Tibial nerve (tissue), 4 donors: ENCODE measurements at regions not wholly inside any gene's neighbourhood (a gene's known extent, or its start where the extent isn't known, plus 50 kb on each side); places are given as distances from the start of the nearest gene placed in this dataset.
"Not testable (repeated sequence)": the region's sequence is repeated elsewhere in the genome, so short reads cannot be mapped to it uniquely, and the experiment has no call there.

ENCODE experiments used
- DNase-seq, 2 donors: peaks; one replicate each; pipeline ENCODE4 v3.0.0-alpha.2; 2019; ENCODE audit warnings: low spot score in 2 of 2
- H3K27ac ChIP-seq, 4 donors: fragments of 200-600 bp; sonication (generic) in 3 of 4; one replicate each; pipeline ENCODE4 v1.5.1; 2017 to 2019; ENCODE audit warnings: mild to moderate bottlenecking in 1 of 4
- H3K27me3 ChIP-seq, 2 donors: fragments of 200-600 bp; sonication (generic) in 1 of 2; one replicate each; pipeline versions ENCODE4 v1.5.1 to v1.6.0; 2017 to 2019
- H3K36me3 ChIP-seq, 3 donors: fragments of 200-600 bp; sonication (generic); one replicate each; pipeline ENCODE4 v1.5.1; 2018 to 2019
- H3K4me1 ChIP-seq, 4 donors: fragments of 200-600 bp; sonication (generic) in 3 of 4; one replicate each; pipeline ENCODE4 v1.5.1; 2017 to 2019
- H3K4me3 ChIP-seq, 4 donors: fragments of 200-600 bp; sonication (generic) in 3 of 4; one replicate each; pipeline ENCODE4 v1.5.1; 2017 to 2019; ENCODE audit warnings: mild to moderate bottlenecking in 1 of 4, moderate library complexity in 1 of 4
- H3K9me3 ChIP-seq, 4 donors: fragments of 200-600 bp; sonication (generic) in 3 of 4; one replicate each; pipeline ENCODE4 v1.5.1; 2017 to 2019
- CTCF ChIP-seq, 5 experiments: fragments of 200-600 bp in 3 of 5; fragments of 450-650 bp in 2 of 5; sonication (generic) in 3 of 5; IDR thresholded peaks; one replicate each; pipeline ENCODE4 v1.5.1; 2016 to 2019; ENCODE audit warnings: antibody characterized with exemption in 5 of 5, mild to moderate bottlenecking in 3 of 5, moderate library complexity in 2 of 5
- EP300 ChIP-seq, 2 donors: sonication (generic); formaldehyde crosslinking; IDR thresholded peaks; one replicate each; pipeline ENCODE4 v1.6.1; 2017; ENCODE audit warnings: antibody characterized with exemption in 2 of 2, mild to moderate bottlenecking in 1 of 2
- POLR2A ChIP-seq, 2 donors: fragments of 450-650 bp; IDR thresholded peaks; one replicate each; pipeline ENCODE4 v1.6.1; 2017; ENCODE audit warnings: antibody characterized with exemption in 2 of 2, mild to moderate bottlenecking in 2 of 2, moderate library complexity in 2 of 2
- WGBS, 2 donors: methylation state at CpG; one replicate each; pipeline ENCODE4 v1.1.5; 2018; 5-methylcytosine and 5-hydroxymethylcytosine counted together

GRCh38 chrX:44675362-44676024, 132.8 kb upstream of the FUNDC1 start:
- DNase-seq, result peak; percentile 4 to 13
- 39 to 68% methylated on average over 8 to 10 of the region's 10 CpGs for WGBS, 2 donors
- Histone ChIP-seq H3K9me3 (no peaks in the 10 kb centered on the region), H3K27ac (no peak overlapping the region), H3K36me3 (no peaks in the 10 kb centered on the region), H3K27me3 (peaks cover 0 to 4% of the 10 kb centered on the region in 2 donors), H3K4me3 (no peak overlapping the region), H3K4me1 (no peaks in the 10 kb centered on the region)
- TF ChIP-seq POLR2A (IDR thresholded peaks at IDR 0.05) (no peak), EP300 (IDR thresholded peaks at IDR 0.05) (no peak), CTCF (IDR thresholded peaks at IDR 0.05) (no peak)

GRCh38 chrX:44674906-44675305, 132.2 kb upstream of the FUNDC1 start:
- Histone ChIP-seq H3K9me3 (no peaks in the 10 kb centered on the region), H3K27ac (no peak overlapping the region), H3K4me1 (no peaks in the 10 kb centered on the region), H3K4me3 (no peak overlapping the region), H3K27me3 (peaks cover 0 to 4% of the 10 kb centered on the region in 2 donors), H3K36me3 (no peaks in the 10 kb centered on the region)
- WGBS, 2 donors, result 66% methylated on average over 2 of the region's 2 CpGs
- no peak for TF ChIP-seq CTCF (IDR thresholded peaks at IDR 0.05)
- no peak for TF ChIP-seq EP300 (IDR thresholded peaks at IDR 0.05)
- TF ChIP-seq POLR2A (IDR thresholded peaks at IDR 0.05), result no peak
- DNase-seq, result no peak

- no peak for DNase-seq
- H3K27me3 ChIP-seq, result peaks cover 0 to 9% of the 10 kb centered on the region in 2 donors
- TF ChIP-seq EP300 (IDR thresholded peaks at IDR 0.05), result no peak
- no peak for TF ChIP-seq POLR2A (IDR thresholded peaks at IDR 0.05)
- TF ChIP-seq CTCF (IDR thresholded peaks at IDR 0.05), result no peak
- H3K36me3 ChIP-seq, result no peaks in the 10 kb centered on the region
- no peaks in the 10 kb centered on the region for H3K4me1 ChIP-seq
- no peak overlapping the region for H3K4me3 ChIP-seq
- no peaks in the 10 kb centered on the region for H3K9me3 ChIP-seq
- H3K27ac ChIP-seq, result no peak overlapping the region
- WGBS, 2 donors, result 73 to 88% methylated on average over 1 of the region's 1 CpG
Observed at GRCh38 chrX:44669626-44670025, 127.0 kb upstream of the FUNDC1 start.

- H3K4me3 ChIP-seq, result no peak overlapping the region
- H3K36me3 ChIP-seq, result no peaks in the 10 kb centered on the region
- H3K9me3 ChIP-seq, result no peaks in the 10 kb centered on the region
- no peak overlapping the region for H3K27ac ChIP-seq
- DNase-seq, result no peak
- H3K4me1 ChIP-seq, result no peaks in the 10 kb centered on the region
- WGBS, 2 donors, result 56 to 78% methylated on average over 3 of the region's 3 CpGs
- TF ChIP-seq CTCF (IDR thresholded peaks at IDR 0.05), result no peak
- no peak for TF ChIP-seq POLR2A (IDR thresholded peaks at IDR 0.05)
- TF ChIP-seq EP300 (IDR thresholded peaks at IDR 0.05), result no peak
- H3K27me3 ChIP-seq, result peaks cover 0 to 12% of the 10 kb centered on the region in 2 donors
Observed at GRCh38 chrX:44667771-44668170, 125.1 kb upstream of the FUNDC1 start.

GRCh38 chrX:44657718-44658246, 115.1 kb upstream of the FUNDC1 start:
- 87 to 89% methylated on average over 5 of the region's 5 CpGs for WGBS, 2 donors
- not testable (repeated sequence) for H3K4me1 ChIP-seq, DNase-seq, H3K27ac ChIP-seq, H3K4me3 ChIP-seq, H3K27me3 ChIP-seq, H3K36me3 ChIP-seq, H3K9me3 ChIP-seq
